SK-N-SH (cell line): ENCODE measurements at regions not wholly inside any gene's neighbourhood (a gene's known extent, or its start where the extent isn't known, plus 50 kb on each side); places are given as distances from the start of the nearest gene placed in this dataset.

ENCODE experiments used
- CTCF ChIA-PET: fragments of 300-600, 350-600 bp; formaldehyde crosslinking; extraction: SDS; loops from one replicate; lab custom pipeline; 2021; lab: Yijun Ruan, JAX
- POLR2A ChIA-PET: fragments of 350-600 bp; sonication (Branson Sonifier 250); formaldehyde crosslinking; extraction: SDS; loops from one replicate; lab custom pipeline; 2020; ENCODE audit warnings: antibody characterized with exemption, inconsistent platforms; lab: Yijun Ruan, JAX
- DNase-seq: peaks from one replicate; pipeline ENCODE4 v3.0.0; 2012
- H2AFZ ChIP-seq: fragments of 200-600 bp; sonication (generic); 2 replicates; pipeline ENCODE4 v1.8.1; 2016; ENCODE audit warnings: antibody characterized with exemption, mild to moderate bottlenecking, low read depth
- H3F3A ChIP-seq: fragments of 200-600 bp; sonication (generic); replicated peaks from 2 replicates; pipeline ENCODE3; 2016; ENCODE audit warnings: antibody characterized with exemption, mild to moderate bottlenecking; ENCODE audit not compliant: insufficient read depth
- H3K27ac ChIP-seq, 2 experiments: fragments of 200-500 bp in 1 of 2; fragments of 200-600 bp in 1 of 2; sonication (Bioruptor generic) in 1 of 2; sonication (generic), shearing (Covaris generic) in 1 of 2; 2 replicates each; pipeline versions ENCODE4 v1.5.1 to v1.6.1; 2014 to 2016; ENCODE audit warnings: low read depth in 2 of 2, inconsistent platforms in 1 of 2, low read length in 1 of 2, mild to moderate bottlenecking in 1 of 2, mixed read lengths in 1 of 2
- H3K27me3 ChIP-seq: fragments of 200-600 bp; sonication (generic), shearing (Covaris generic); 2 replicates; pipeline ENCODE4 v1.6.1; 2016; ENCODE audit warnings: mixed run types; ENCODE audit not compliant: insufficient read depth
- H3K36me3 ChIP-seq, 2 experiments: fragments of 200-500 bp in 1 of 2; fragments of 200-600 bp in 1 of 2; sonication (Bioruptor generic) in 1 of 2; sonication (generic) in 1 of 2; replicated peaks in 1 of 2; 2 replicates each; pipeline versions ENCODE3 to v1.5.1; 2014 to 2016; ENCODE audit warnings: low read length in 1 of 2, mild to moderate bottlenecking in 1 of 2; ENCODE audit not compliant: insufficient read depth in 2 of 2, control insufficient read depth in 1 of 2
- H3K4me1 ChIP-seq, 2 experiments: fragments of 200-500 bp in 1 of 2; fragments of 200-600 bp in 1 of 2; sonication (Bioruptor generic) in 1 of 2; sonication (generic), shearing (Covaris generic) in 1 of 2; 2 replicates each; pipeline versions ENCODE4 v1.5.1 to v1.6.1; 2014 to 2016; ENCODE audit warnings: low read depth in 1 of 2, low read length in 1 of 2, mixed run types in 1 of 2; ENCODE audit not compliant: insufficient read depth in 2 of 2, control insufficient read depth in 1 of 2
- H3K4me2 ChIP-seq: fragments of 200-600 bp; sonication (generic), shearing (Covaris generic); 2 replicates; pipeline ENCODE4 v1.6.1; 2017; ENCODE audit warnings: mixed run types
- H3K4me3 ChIP-seq, 2 experiments: fragments of 200-500 bp in 1 of 2; fragments of 200-600 bp in 1 of 2; sonication (Bioruptor generic) in 1 of 2; sonication (generic), shearing (Covaris generic) in 1 of 2; 2 replicates each; pipeline versions ENCODE4 v1.5.1 to v1.8.1; 2014 to 2016; ENCODE audit warnings: low read depth in 2 of 2, inconsistent platforms in 1 of 2, low read length in 1 of 2, mild to moderate bottlenecking in 1 of 2, mixed read lengths in 1 of 2, moderate library complexity in 1 of 2
- H3K79me2 ChIP-seq: fragments of 200-600 bp; sonication (generic); 2 replicates; pipeline ENCODE4 v1.8.1; 2017; ENCODE audit warnings: mild to moderate bottlenecking; ENCODE audit not compliant: insufficient read depth
- H3K9ac ChIP-seq: fragments of 200-600 bp; sonication (generic); 2 replicates; pipeline ENCODE4 v1.6.1; 2017; ENCODE audit warnings: mixed run types
- H3K9me2 ChIP-seq: fragments of 200-600 bp; sonication (generic); 2 replicates; pipeline ENCODE4 v1.6.1; 2017; ENCODE audit warnings: mixed run types
- H3K9me3 ChIP-seq: fragments of 200-600 bp; sonication (generic); 2 replicates; pipeline ENCODE4 v1.6.1; 2017; ENCODE audit warnings: mixed run types, mild to moderate bottlenecking, moderate library complexity
- H4K20me1 ChIP-seq: fragments of 200-600 bp; sonication (generic); 2 replicates; pipeline ENCODE4 v1.6.1; 2017; ENCODE audit warnings: mild to moderate bottlenecking, mixed run types; ENCODE audit not compliant: insufficient read depth
- ELF1 ChIP-seq: IDR thresholded peaks from 2 replicates; pipeline ENCODE4 v1.4.0; 2012
- EP300 ChIP-seq, 2 experiments: IDR thresholded peaks; 2 replicates each; pipeline versions ENCODE4 v1.4.0 to v1.6.1; 2012; ENCODE audit warnings: borderline replicate concordance in 1 of 2, low read depth in 1 of 2, low read length in 1 of 2
- EZH2phosphoT487 ChIP-seq: fragments of 200-600 bp; sonication (generic); IDR thresholded peaks from 2 replicates; pipeline ENCODE4 v1.6.1; 2017; ENCODE audit warnings: low read depth, mixed run types, mild to moderate bottlenecking, antibody characterized with exemption, moderate library complexity, borderline replicate concordance
- FOXM1 ChIP-seq: IDR thresholded peaks from 2 replicates; pipeline ENCODE4 v1.4.0; 2012; ENCODE audit warnings: low read depth, mild to moderate bottlenecking
- GABPA ChIP-seq: IDR thresholded peaks from 2 replicates; pipeline ENCODE4 v1.4.0; 2012; ENCODE audit warnings: low read depth, mild to moderate bottlenecking
- IRF3 ChIP-seq: fragments of 150-350 bp; IDR thresholded peaks from 2 replicates; pipeline ENCODE4 v1.6.1; 2016; ENCODE audit warnings: mild to moderate bottlenecking, low read depth, low read length
- JUND ChIP-seq: IDR thresholded peaks from 2 replicates; pipeline ENCODE4 v1.4.0; 2012
- MXI1 ChIP-seq: IDR thresholded peaks from 2 replicates; pipeline ENCODE4 v1.6.1; 2012; ENCODE audit warnings: mild to moderate bottlenecking, low read depth, low read length, improper control_type of control experiment
- NRF1 ChIP-seq: IDR thresholded peaks from 2 replicates; pipeline ENCODE4 v1.6.1; 2012; ENCODE audit warnings: low read depth, mild to moderate bottlenecking, low read length
- PBX3 ChIP-seq: IDR thresholded peaks from 2 replicates; pipeline ENCODE4; 2012
- RXRA ChIP-seq: IDR thresholded peaks from 2 replicates; pipeline ENCODE4 v1.4.0; 2012; ENCODE audit warnings: low read depth, mild to moderate bottlenecking, borderline replicate concordance
- SIN3A ChIP-seq: IDR thresholded peaks from 2 replicates; pipeline ENCODE4 v1.6.1; 2012; ENCODE audit warnings: low read depth, mild to moderate bottlenecking, low read length, moderate library complexity, borderline replicate concordance
- SMC3 ChIP-seq: IDR thresholded peaks from 2 replicates; pipeline ENCODE4 v1.6.1; 2012; ENCODE audit warnings: low read depth, low read length, improper control_type of control experiment
- TCF12 ChIP-seq: IDR thresholded peaks from 2 replicates; pipeline ENCODE4 v1.4.0; 2012
- WGBS: methylation state at CpG from one replicate; pipeline ENCODE4 v1.1.6; 2017; ENCODE audit warnings: low lambda C conversion rate; 5-methylcytosine and 5-hydroxymethylcytosine counted together
- TF ChIP-seq, protein P1 (sequence below): fragments of 200-600 bp; sonication (generic); IDR thresholded peaks from 2 replicates; pipeline ENCODE4 v1.6.1; 2017; ENCODE audit warnings: antibody characterized with exemption, mild to moderate bottlenecking, moderate library complexity
- TF ChIP-seq, protein P2 (sequence below): IDR thresholded peaks from 2 replicates; pipeline ENCODE4 v1.4.0; 2012; ENCODE audit warnings: low read depth, borderline replicate concordance

DNA sequence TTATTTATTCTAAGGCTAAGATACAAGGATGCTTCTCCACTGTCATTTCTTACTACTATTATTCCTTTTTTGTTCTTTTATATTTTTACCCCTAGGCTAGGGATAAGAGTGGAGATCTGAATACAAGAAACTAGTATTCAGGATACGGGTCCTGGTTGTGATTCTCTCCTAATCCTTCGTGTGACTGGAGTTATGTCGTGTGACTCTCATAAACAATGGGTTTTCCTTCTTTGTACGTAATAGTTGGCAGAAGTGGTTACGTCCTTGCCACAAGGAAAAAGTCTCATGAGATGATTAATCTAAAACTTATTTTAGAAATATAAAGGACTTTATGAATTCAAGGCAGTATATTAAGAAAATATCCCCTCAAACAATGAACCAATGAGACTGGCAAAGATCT is 497.2 kb upstream of the FAM241A start (continued):
- TF ChIP-seq JUND, result no peak
- no peak for TF ChIP-seq RXRA
- TF ChIP-seq SMC3, result no peak
- TF ChIP-seq MXI1, result no peak
- TF ChIP-seq IRF3, result no peak

DNA sequence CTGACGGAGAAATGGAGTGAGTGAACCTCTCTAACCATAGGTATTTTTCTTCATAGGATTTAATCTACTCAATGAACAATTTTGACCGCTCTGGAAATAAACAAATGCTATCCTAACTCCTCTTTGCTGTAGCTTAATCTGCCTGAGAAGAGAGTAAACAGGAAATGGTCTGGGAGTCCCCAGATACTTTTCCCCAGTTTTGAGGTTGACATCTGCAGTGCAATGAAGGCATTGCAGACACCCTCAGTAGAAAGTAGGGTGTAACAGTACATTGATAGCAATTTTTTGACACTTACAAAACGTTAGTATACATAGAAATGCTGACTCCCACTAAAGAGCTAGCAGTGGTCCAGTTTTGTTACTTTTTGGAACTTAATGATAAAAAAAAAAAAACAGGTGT is 495.9 kb upstream of the FAM241A start:
- Histone ChIP-seq H3K9me3 (no peaks in the 10 kb centered on the region), H3K27me3 (peaks cover 22% of the 10 kb centered on the region; the same call in 1 of the 2 replicates), H3K79me2 (no peaks in the 10 kb centered on the region), H3F3A (no peaks in the 10 kb centered on the region), H3K9me2 (no peaks in the 10 kb centered on the region), H3K27ac (no peak overlapping the region), H3K36me3 (no peaks in the 10 kb centered on the region), H4K20me1 (no peaks in the 10 kb centered on the region), H3K4me2 (no peak overlapping the region), H3K9ac (no peak overlapping the region), H3K4me1 (no peaks in the 10 kb centered on the region), H3K4me3 (no peak overlapping the region), H2AFZ (no peak overlapping the region)
- DNase-seq, result no peak
- 1% methylated on average over 3 of the region's 3 CpGs for WGBS
- ChIA-PET POLR2A (no interaction called here), CTCF (no interaction called here)
- TF ChIP-seq GABPA (no peak), FOXM1 (no peak), NRF1 (no peak), ELF1 (no peak), TCF12 (no peak), PBX3 (no peak), EP300 (IDR thresholded peaks at IDR 0.05; ENCODE audit: borderline replicate concordance in 1 of 2, low read depth in 1 of 2, low read length in 1 of 2) (no peak), SMC3 (no peak), JUND (no peak), EZH2phosphoT487 (no peak), SIN3A (no peak)
- TF ChIP-seq, protein P1, sequence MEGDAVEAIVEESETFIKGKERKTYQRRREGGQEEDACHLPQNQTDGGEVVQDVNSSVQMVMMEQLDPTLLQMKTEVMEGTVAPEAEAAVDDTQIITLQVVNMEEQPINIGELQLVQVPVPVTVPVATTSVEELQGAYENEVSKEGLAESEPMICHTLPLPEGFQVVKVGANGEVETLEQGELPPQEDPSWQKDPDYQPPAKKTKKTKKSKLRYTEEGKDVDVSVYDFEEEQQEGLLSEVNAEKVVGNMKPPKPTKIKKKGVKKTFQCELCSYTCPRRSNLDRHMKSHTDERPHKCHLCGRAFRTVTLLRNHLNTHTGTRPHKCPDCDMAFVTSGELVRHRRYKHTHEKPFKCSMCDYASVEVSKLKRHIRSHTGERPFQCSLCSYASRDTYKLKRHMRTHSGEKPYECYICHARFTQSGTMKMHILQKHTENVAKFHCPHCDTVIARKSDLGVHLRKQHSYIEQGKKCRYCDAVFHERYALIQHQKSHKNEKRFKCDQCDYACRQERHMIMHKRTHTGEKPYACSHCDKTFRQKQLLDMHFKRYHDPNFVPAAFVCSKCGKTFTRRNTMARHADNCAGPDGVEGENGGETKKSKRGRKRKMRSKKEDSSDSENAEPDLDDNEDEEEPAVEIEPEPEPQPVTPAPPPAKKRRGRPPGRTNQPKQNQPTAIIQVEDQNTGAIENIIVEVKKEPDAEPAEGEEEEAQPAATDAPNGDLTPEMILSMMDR, result no peak
- TF ChIP-seq, protein P2, sequence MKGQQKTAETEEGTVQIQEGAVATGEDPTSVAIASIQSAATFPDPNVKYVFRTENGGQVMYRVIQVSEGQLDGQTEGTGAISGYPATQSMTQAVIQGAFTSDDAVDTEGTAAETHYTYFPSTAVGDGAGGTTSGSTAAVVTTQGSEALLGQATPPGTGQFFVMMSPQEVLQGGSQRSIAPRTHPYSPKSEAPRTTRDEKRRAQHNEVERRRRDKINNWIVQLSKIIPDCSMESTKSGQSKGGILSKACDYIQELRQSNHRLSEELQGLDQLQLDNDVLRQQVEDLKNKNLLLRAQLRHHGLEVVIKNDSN, result no peak
